ENCODE measurements at regions not wholly inside any gene's neighbourhood (a gene's known extent, or its start where the extent isn't known, plus 50 kb on each side); places are given as distances from the start of the nearest gene placed in this dataset.

DNA sequence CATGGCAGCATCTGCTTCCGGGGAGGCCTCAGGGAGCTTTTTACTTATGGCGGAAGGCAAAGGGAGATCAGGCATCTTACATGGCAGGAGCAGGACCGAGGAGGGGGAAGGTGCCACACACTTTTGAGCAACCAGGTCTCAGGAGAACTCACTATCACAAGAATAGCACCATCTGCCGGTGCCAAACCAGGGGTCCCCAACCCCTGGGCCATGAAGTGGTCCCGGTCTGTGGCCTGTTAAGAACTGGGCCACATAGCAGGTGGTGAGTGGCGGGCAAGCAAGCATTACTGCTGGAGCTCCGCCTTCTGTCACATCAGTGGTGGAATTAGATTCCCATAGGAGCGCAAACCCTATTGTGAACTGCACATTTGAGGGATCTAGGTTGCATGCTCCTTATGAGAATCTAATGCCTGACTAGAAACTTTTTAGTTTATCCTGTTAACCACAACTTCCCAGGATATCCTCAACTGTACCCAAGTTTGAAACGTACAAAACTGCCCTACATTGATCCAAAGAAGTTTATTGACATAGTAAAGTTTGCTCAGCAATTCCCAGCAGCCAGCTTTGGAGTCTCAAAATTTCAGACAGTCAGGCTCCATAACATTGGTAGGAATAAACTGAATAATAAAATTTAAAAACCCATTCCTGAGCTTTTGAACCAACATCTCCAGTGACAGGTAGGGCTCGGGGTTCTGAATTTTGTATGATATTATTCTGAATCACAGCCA lies 228.4 kb upstream of the TAC1 start:
- TF ChIP-seq EP300 (IDR thresholded peaks at IDR 0.05) (no peak), POLR2A (IDR thresholded peaks at IDR 0.05) (no peak), POLR2AphosphoS5 (IDR thresholded peaks at IDR 0.05) (no peak)
- TF ChIP-seq, protein P1, sequence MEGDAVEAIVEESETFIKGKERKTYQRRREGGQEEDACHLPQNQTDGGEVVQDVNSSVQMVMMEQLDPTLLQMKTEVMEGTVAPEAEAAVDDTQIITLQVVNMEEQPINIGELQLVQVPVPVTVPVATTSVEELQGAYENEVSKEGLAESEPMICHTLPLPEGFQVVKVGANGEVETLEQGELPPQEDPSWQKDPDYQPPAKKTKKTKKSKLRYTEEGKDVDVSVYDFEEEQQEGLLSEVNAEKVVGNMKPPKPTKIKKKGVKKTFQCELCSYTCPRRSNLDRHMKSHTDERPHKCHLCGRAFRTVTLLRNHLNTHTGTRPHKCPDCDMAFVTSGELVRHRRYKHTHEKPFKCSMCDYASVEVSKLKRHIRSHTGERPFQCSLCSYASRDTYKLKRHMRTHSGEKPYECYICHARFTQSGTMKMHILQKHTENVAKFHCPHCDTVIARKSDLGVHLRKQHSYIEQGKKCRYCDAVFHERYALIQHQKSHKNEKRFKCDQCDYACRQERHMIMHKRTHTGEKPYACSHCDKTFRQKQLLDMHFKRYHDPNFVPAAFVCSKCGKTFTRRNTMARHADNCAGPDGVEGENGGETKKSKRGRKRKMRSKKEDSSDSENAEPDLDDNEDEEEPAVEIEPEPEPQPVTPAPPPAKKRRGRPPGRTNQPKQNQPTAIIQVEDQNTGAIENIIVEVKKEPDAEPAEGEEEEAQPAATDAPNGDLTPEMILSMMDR (IDR thresholded peaks at IDR 0.05): no peak

Measured in gastroesophageal sphincter (tissue), 3 donors.